ENCODE measurements at regions not wholly inside any gene's neighbourhood (a gene's known extent, or its start where the extent isn't known, plus 50 kb on each side); places are given as distances from the start of the nearest gene placed in this dataset.
"Not testable (repeated sequence)": the region's sequence is repeated elsewhere in the genome, so short reads cannot be mapped to it uniquely, and the experiment has no call there.

GRCh38 chr18:995629-996028 lies 91.0 kb downstream of the ADCYAP1 start:
- DNase-seq (ENCODE audit: low read depth in 2 of 2) = peak; percentile 80 to 82

DNA sequence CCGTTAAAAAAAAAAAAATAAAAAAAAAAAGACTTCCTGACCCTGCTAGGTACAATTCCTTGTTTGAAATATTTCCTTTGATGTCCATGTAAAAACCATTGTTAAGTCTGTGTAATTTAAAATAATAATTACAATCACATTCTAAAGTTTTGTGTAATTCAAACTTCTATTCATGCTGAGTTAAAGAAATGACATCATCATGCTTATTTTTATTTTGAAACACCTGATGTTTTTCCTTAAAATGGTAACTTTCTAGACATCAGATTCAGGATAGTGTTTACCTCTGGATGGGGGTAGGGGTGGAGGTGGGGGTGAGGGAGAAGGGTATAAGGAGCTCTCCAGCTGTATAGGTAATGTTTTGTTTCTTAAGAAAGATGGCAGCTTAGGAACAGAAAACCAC lies 92.8 kb downstream of the ADCYAP1 start:
- DNase-seq (ENCODE audit: low read depth in 2 of 2) = no peak

GRCh38 chr18:998936-999335 lies 94.3 kb downstream of the ADCYAP1 start:
- no peak for DNase-seq (ENCODE audit: low read depth in 2 of 2)

DNA sequence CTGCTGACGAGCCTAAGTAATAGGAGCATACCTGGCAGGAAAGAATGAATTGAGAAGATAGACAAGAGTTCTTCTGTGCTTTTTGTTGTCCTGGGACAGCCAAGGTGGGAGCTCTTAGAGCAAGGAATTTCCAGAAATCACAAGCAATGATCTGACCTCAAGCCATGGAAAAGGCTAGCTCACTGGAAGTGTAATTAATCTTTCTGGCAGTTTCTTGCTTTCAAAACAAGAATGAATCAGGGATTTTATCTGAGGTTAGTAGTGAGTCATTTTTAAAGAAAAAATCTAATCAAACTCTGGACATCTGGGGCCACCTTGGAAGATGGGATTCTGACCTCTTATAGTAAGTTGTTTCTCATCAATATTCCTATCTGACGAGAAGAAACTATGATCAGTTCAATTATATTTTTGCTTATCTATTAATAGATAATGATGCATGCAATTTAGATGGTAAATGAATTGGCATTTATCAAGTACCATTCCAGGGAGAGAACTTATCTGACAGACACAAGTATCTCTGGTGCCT lies 98.0 kb downstream of the ADCYAP1 start:
- DNase-seq (ENCODE audit: low read depth in 2 of 2) = no peak

DNA sequence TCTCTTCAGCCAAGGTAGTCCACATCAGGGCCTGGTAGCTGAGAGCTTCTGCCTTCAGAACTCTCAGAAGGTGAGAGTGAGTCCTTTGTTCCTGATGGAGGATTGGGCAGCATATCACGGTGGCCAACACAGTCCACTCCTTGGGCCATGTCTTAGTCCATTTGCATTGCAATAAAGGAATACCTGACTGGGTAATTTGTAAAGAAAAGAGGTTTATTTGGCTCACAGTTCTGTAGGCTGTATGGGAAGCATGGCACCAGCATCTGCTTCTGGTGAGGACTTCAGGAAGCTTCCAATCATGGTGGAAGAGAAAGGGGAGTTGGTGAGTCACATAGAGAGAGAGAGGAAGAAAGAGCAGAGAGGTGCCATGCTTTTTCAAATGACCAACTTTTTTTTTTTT lies 98.8 kb downstream of the ADCYAP1 start:
- no peak for DNase-seq (ENCODE audit: low read depth in 2 of 2)

GRCh38 chr18:1006304-1006703 lies 101.6 kb downstream of the ADCYAP1 start:
- DNase-seq (ENCODE audit: low read depth in 2 of 2) = no peak

DNA sequence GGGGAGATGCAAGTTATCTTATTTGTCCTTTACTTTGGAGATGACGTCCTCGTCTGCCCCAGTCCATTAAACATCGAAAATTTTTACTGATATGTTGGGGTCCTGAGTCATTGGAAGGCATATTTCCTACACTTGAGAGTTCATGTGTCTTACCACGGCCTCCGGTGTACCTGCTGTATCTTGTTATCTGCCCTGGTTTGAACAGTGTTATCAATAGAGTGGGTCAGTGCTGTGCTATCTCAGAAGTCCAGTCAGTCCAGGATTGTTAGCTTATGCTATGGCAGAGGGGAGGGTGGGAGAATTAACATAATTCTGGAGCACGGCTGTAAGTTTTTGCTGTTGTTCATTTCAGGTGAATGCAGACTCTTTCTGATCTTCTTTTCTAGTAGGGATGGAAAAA lies 102.3 kb downstream of the ADCYAP1 start:
- no peak for DNase-seq (ENCODE audit: low read depth in 2 of 2)

GRCh38 chr18:1011349-1011748 lies 106.7 kb downstream of the ADCYAP1 start:
- DNase-seq (ENCODE audit: low read depth in 2 of 2) = peak; percentile 43 to 59

GRCh38 chr18:1012775-1013174 lies 108.1 kb downstream of the ADCYAP1 start:
- no peak for DNase-seq (ENCODE audit: low read depth in 2 of 2)

GRCh38 chr18:1013951-1014350 lies 109.3 kb downstream of the ADCYAP1 start:
- no peak for DNase-seq (ENCODE audit: low read depth in 2 of 2)

DNA sequence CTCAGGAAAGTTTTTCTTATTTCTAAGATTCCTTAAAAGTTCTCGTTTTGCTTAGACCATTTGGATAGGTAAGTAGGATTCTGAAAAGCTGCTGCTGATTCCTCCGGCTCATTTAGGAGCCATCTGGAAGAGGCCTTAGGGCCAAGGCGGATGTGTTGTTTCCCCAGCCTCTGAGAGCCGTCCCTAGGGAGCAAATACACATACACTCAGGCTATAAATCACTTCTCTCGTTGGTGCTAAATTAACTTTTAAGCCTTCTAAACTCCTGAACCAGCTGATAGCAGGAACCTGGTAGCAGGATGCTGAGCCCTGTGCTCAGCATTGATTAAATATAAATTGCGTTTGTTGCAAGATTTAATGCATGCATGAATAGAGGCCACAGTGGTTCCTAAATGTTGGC lies 109.8 kb downstream of the ADCYAP1 start:
- DNase-seq (ENCODE audit: low read depth in 2 of 2) = peak in 1 of 2 experiments; percentile 42

DNA sequence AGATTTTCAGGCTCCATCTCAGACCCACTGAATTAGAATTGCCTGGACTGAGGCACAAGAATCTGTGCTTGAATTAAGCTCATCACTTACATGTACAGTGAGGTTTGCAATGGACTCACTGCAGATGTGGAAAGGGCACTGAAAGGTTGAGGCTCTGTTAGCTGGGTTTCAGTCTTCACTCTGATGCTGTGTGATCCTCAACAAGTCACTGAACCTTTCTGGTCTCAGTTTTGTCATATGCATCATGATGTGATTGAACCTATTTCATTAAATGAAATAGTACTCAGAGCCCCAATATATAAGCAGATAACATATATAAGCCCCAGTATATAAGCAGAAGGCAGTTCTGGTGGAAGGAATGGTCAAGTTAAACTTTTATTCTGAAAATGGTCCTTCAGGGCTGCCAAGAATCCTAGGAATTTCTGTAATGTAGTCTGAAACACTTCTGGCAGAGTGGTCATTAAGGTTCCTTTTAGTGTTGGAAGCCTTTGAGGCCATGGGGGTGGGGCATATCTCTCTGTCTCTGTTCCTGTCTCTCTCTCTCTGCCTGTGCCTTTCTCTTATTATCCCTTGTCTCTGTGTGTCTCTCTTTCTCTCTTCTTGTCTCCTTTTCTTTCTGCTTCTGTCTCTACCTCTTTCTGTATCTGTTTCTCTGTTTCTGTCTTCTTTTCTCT lies 110.4 kb downstream of the ADCYAP1 start:
- DNase-seq (ENCODE audit: low read depth in 2 of 2) = peak; percentile 62 to 64

GRCh38 chr18:1015777-1016176 lies 111.1 kb downstream of the ADCYAP1 start:
- no peak for DNase-seq (ENCODE audit: low read depth in 2 of 2)

- no peak for DNase-seq (ENCODE audit: low read depth in 2 of 2)
Observed at GRCh38 chr18:1017227-1018058, 112.8 kb downstream of the ADCYAP1 start.

GRCh38 chr18:1018181-1018681 lies 113.6 kb downstream of the ADCYAP1 start:
- DNase-seq (ENCODE audit: low read depth in 2 of 2) = peak; percentile 81 to 83

- DNase-seq (ENCODE audit: low read depth in 2 of 2) = no peak
Observed at GRCh38 chr18:1019191-1019590, 114.5 kb downstream of the ADCYAP1 start.

DNA sequence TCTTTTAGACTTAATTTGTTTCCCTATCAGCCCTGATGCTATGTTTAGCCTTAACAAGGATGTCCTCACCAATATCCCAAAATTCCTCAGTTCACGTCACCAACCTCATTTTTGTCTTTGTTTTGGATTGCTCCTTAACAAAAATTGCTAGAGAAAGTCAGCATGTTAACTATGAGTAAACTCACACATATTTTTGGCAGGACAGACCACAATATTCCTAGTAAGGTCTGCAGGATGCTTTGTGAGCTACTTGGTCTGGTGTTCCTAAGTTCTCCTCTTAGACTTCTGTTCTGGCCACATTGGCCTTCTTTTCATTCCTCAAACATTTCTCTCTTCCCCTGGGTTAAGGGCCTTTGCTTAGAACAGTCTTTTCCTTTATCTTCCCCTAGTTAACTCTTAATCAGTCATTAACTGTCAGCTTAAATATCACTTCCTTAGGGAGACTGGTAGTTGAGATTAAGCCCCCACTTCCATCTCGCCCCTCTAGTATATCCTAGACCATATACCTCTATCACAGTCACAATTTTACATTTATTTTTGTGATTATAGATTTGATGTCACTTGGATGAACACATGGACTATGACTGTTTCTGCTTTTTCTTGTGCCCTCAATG lies 116.2 kb downstream of the ADCYAP1 start:
- no peak for DNase-seq (ENCODE audit: low read depth in 2 of 2)

DNA sequence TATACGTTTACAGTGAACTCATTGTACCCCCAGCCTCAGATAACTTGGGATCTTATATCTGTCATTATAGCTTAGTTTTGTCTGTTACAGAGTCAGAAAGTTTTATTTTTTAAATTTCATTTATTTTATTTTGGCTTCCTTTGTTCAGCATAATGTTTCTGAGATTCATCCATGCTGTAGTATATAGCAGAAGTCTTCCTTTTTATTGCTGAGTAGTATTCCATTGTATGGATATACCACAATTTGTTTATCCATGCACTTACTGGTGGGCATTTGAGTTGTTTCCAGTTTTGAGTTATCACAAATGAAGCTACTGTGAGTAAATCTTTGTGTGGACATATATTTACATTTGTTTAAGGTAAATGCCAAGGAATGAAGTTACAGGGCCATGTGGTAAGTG lies 122.3 kb downstream of the ADCYAP1 start:
- DNase-seq (ENCODE audit: low read depth in 2 of 2) = no peak

DNA sequence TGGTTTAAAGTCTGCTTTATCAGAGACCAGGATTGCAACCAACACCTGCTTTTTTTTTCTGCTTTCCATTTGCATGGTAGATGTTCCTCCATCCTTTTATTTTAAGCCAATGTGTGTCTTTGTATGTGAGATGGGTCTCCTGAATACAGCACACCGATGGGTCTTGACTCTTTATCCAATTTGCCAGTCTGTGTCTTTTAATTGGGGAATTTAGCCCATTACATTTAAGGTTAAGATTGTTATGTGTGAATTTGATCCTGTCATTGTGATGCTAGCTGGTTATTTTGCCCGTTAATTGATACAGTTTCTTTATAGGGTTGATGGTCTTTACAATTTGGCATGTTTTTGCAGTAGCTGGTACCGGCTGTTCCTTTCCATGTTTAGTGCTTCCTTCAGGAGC lies 128.4 kb downstream of the ADCYAP1 start:
- not testable (repeated sequence) for DNase-seq (ENCODE audit: low read depth in 2 of 2)

- no peak for DNase-seq (ENCODE audit: low read depth in 2 of 2)
Observed at GRCh38 chr18:1034971-1035370, 130.3 kb downstream of the ADCYAP1 start.

DNA sequence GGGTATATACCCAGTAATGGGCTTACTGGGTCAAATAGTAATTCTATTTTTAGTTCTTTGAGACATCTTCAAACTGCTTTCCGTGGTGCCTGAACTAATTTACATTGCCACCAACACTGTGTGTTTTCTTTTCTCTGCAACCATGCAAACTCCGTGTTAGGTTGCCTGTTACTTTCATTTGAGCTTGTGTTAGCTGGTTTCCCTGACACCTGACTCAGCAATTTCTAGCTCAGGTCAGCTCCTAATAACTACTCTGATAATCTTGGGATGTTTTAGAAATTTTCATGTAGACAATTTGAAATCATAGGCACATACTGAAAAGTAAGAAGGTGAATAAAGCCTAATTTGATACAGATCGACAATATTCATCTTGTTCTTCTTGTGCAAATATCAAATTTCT lies 132.3 kb downstream of the ADCYAP1 start:
- no peak for DNase-seq (ENCODE audit: low read depth in 2 of 2)

- DNase-seq (ENCODE audit: low read depth in 2 of 2) = no peak
Observed at GRCh38 chr18:1037776-1038175, 133.1 kb downstream of the ADCYAP1 start.

Data from fibroblast of skin of left quadriceps (primary cell).